NB4 (cell line): ENCODE measurements at regions not wholly inside any gene's neighbourhood (a gene's known extent, or its start where the extent isn't known, plus 50 kb on each side); places are given as distances from the start of the nearest gene placed in this dataset.
A peak's percentile ranks its signal among the peaks of the same experiment; 100 is the strongest.

Experiments used
- DNase-seq: peaks from one replicate; pipeline ENCODE4 v3.0.0; 2010; ENCODE audit warnings: low read depth
- H3K4me3 ChIP-seq: one replicate; pipeline ENCODE4 v1.5.1; 2011; ENCODE audit warnings: mild to moderate bottlenecking, low read depth, low read length, moderate library complexity
- CTCF ChIP-seq: IDR thresholded peaks from one replicate; pipeline ENCODE4 v1.5.1; 2012; ENCODE audit warnings: low read depth, low read length
- MAX ChIP-seq: IDR thresholded peaks from 2 replicates; pipeline ENCODE4 v1.6.1; 2011; ENCODE audit warnings: low read depth, low read length
- MYC ChIP-seq: IDR thresholded peaks from 2 replicates; pipeline ENCODE4 v1.6.1; 2011; ENCODE audit warnings: low read depth, low read length
- POLR2A ChIP-seq: IDR thresholded peaks from 2 replicates; pipeline ENCODE4 v1.6.1; 2011; ENCODE audit warnings: mild to moderate bottlenecking; ENCODE audit not compliant: insufficient read length; ENCODE audit errors: extremely low read depth

- TF ChIP-seq CTCF, result no peak
- peak; percentile 22; the same call in 1 of the 2 replicates for TF ChIP-seq MYC
- TF ChIP-seq MAX, result no peak
- no peak overlapping the region for H3K4me3 ChIP-seq
- DNase-seq, result peak; percentile 57
Measured at GRCh38 chr1:198943484-198944187, 304.8 kb downstream of the PTPRC start.

- H3K4me3 ChIP-seq, result no peak overlapping the region
- no peak for TF ChIP-seq POLR2A
- no peak for TF ChIP-seq CTCF
- no peak for TF ChIP-seq MYC
- TF ChIP-seq MAX, result no peak
- DNase-seq, result no peak
Measured at GRCh38 chr1:198947456-198947855, 308.6 kb downstream of the PTPRC start.

GRCh38 chr1:198948895-198949659 is 310.2 kb downstream of the PTPRC start:
- TF ChIP-seq MYC, result no peak
- no peak for DNase-seq
- no peak overlapping the region for H3K4me3 ChIP-seq

GRCh38 chr1:198950036-198950435 is 311.2 kb downstream of the PTPRC start:
- DNase-seq, result no peak
- TF ChIP-seq MYC (no peak), CTCF (no peak), MAX (no peak), POLR2A (no peak)
- no peak overlapping the region for H3K4me3 ChIP-seq

- DNase-seq, result no peak
- no peak for TF ChIP-seq CTCF
- TF ChIP-seq MYC, result no peak
- no peak for TF ChIP-seq MAX
- no peak for TF ChIP-seq POLR2A
- H3K4me3 ChIP-seq, result no peak overlapping the region
Measured at GRCh38 chr1:198955085-198955484, 316.2 kb downstream of the PTPRC start.

- DNase-seq, result no peak
- TF ChIP-seq MAX (no peak), POLR2A (no peak)
- H3K4me3 ChIP-seq, result no peak overlapping the region
Measured at GRCh38 chr1:198957044-198957443, 318.2 kb downstream of the PTPRC start.
